ENCODE measurements at regions not wholly inside any gene's neighbourhood (a gene's known extent, or its start where the extent isn't known, plus 50 kb on each side); places are given as distances from the start of the nearest gene placed in this dataset.

DNA sequence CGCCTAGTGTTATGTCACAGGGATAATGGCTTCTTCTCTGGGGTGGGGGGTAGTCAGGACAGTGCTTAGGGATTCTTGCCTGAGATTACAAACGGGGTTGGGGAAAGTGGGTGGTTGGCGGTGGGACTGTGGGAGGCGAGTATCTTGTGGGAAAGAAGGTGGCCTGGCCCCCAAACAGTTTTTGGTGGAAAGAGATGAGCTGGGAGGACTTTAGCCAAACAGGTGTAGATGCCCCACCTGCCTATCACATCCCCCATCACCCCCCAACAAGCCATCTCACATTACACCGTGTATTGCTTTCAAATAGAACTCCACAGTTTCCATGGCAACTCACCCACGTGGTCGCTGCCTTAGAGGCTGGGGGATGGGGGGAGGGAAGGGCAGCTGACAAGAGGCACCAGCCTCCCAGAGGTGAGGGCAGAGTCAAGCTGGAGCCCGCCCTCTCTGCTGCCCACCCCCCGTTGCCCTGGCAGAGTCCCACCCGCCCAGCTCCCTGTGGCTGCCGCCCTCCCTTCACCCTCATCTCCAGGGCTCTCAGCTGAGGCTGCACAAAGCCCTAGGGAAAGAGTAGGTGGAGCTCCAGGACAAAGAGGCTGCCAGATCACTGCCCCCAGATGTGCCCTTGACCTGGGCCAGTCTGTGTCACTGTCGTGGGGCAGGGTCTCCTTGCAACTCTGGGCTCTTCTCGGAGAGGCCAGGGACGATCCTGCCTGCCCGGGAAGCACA, 98.3 kb downstream of the LRRC74A start:
- no peaks in the 10 kb centered on the region for H3K9me3 ChIP-seq (ENCODE audit: control insufficient read depth in 2 of 2, low read length in 2 of 2)
- no peak overlapping the region for H3K27ac ChIP-seq (ENCODE audit: low read length)
- no peak overlapping the region for H3K4me3 ChIP-seq (ENCODE audit: low read length in 2 of 2)
- H3K36me3 ChIP-seq (ENCODE audit: control insufficient read depth in 2 of 2, insufficient read depth in 2 of 2, low read length in 2 of 2), result no peaks in the 10 kb centered on the region
- H3K9ac ChIP-seq (ENCODE audit: low read length in 2 of 2), result no peak overlapping the region
- peaks cover 24% of the 10 kb centered on the region for H3K4me1 ChIP-seq (ENCODE audit: control insufficient read depth, insufficient read depth, low read length)
- H3K27me3 ChIP-seq (ENCODE audit: control insufficient read depth in 1 of 2, insufficient read depth in 2 of 2, low read length in 2 of 2), result no peaks in the 10 kb centered on the region

DNA sequence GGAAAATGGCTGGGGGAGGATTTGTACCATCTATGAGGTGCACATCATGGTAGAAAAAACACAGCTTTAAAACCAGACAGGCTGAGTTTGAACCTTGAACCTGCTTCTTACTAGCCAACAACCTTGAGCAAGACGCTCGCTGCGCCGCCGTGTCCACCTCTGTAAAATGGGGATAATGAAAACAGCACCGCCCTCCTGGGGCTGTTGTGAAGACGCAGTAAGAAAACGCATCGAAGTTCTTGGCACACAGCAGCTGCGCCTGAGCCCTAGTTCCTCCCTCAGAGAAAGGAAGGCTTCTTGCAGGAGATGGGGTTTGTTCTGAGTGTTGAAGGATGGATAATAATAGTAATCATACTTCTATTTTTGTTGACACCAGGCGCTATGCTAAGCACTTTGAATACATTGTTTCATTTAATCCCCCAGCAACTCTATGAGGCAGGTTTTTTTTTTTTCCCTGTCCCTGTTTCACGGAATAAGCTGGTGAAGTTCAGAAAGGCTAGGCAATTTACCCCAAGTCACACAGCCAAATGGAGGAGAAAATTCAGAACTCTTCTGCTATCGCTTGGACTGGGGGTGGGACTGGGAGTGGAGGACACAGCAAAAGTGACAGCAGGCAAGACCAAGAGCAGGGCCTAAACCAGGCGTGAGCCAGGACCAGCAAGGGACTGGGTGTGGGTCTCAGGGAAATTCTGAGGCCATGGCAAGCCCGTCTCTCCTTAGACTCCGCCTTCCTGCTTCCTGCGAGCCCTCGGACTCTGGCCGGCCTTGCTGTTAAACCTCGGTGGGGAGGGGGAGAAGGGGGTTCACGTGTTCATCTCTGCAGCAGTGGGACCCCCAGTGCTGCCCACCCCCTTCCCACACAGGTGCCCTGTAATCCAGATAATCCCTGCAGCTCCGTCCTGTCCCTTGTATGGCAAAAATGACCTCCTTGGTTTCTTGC, 97.5 kb downstream of the LRRC74A start:
- Histone ChIP-seq H3K27ac (ENCODE audit: low read length) (no peak overlapping the region), H3K4me1 (ENCODE audit: control insufficient read depth, insufficient read depth, low read length) (peaks cover 32% of the 10 kb centered on the region), H3K9ac (ENCODE audit: low read length in 2 of 2) (no peak overlapping the region), H3K36me3 (ENCODE audit: control insufficient read depth in 2 of 2, insufficient read depth in 2 of 2, low read length in 2 of 2) (no peaks in the 10 kb centered on the region), H3K27me3 (ENCODE audit: control insufficient read depth in 1 of 2, insufficient read depth in 2 of 2, low read length in 2 of 2) (no peaks in the 10 kb centered on the region), H3K9me3 (ENCODE audit: control insufficient read depth in 2 of 2, low read length in 2 of 2) (no peaks in the 10 kb centered on the region), H3K4me3 (ENCODE audit: low read length in 2 of 2) (no peak overlapping the region)

DNA sequence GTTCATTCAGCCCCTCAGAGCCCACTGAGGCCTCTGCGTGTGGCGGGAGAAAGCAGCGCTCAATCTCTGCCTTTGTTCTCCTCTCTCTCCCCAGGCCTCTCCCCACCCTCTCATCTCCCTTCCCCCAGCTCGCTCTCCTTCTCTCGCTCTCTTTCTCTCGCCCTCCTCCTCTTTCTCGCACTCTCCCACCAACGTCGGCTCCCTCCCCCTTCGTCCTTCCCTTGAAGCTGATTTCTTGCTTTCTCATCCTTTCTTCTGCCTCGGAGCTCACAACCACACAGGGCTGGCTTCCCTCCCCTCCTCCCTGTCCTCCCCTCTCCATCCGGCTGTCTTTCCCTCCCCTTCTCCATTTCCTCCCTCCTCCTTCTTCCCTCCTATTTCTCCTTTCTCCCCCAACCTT, 96.4 kb downstream of the LRRC74A start:
- H3K36me3 ChIP-seq (ENCODE audit: control insufficient read depth in 2 of 2, insufficient read depth in 2 of 2, low read length in 2 of 2), result no peaks in the 10 kb centered on the region
- no peaks in the 10 kb centered on the region for H3K9me3 ChIP-seq (ENCODE audit: control insufficient read depth in 2 of 2, low read length in 2 of 2)
- H3K4me3 ChIP-seq (ENCODE audit: low read length in 2 of 2), result no peak overlapping the region
- peaks cover 38% of the 10 kb centered on the region for H3K4me1 ChIP-seq (ENCODE audit: control insufficient read depth, insufficient read depth, low read length)
- H3K27me3 ChIP-seq (ENCODE audit: control insufficient read depth in 1 of 2, insufficient read depth in 2 of 2, low read length in 2 of 2), result no peaks in the 10 kb centered on the region
- H3K9ac ChIP-seq (ENCODE audit: low read length in 2 of 2), result no peak overlapping the region
- no peak overlapping the region for H3K27ac ChIP-seq (ENCODE audit: low read length)

DNA sequence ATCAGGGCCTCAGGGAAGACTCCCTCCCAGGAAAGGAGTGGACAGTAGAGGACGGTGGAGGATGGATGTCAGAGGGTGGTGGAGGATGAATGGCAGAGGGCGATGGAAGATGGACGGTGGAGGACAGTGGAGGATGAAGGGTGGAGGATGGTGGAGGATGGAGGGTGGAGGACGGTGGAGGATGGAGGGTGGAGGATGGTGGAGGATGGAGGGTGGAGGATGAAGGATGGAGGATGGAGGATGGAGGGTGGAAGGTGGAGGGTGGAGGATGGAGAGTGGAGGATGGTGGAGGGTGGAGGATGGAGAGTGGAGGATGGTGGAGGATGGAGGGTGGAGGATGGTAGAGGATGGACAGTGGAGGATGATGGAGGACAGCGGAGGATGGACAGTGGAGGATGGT, 95.9 kb downstream of the LRRC74A start:
- Histone ChIP-seq H3K27ac (ENCODE audit: low read length) (no peak overlapping the region), H3K9ac (ENCODE audit: low read length in 2 of 2) (no peak overlapping the region), H3K9me3 (ENCODE audit: control insufficient read depth in 2 of 2, low read length in 2 of 2) (no peaks in the 10 kb centered on the region), H3K27me3 (ENCODE audit: control insufficient read depth in 1 of 2, insufficient read depth in 2 of 2, low read length in 2 of 2) (no peaks in the 10 kb centered on the region), H3K4me3 (ENCODE audit: low read length in 2 of 2) (no peak overlapping the region), H3K36me3 (ENCODE audit: control insufficient read depth in 2 of 2, insufficient read depth in 2 of 2, low read length in 2 of 2) (no peaks in the 10 kb centered on the region), H3K4me1 (ENCODE audit: control insufficient read depth, insufficient read depth, low read length) (peaks cover 43% of the 10 kb centered on the region)

DNA sequence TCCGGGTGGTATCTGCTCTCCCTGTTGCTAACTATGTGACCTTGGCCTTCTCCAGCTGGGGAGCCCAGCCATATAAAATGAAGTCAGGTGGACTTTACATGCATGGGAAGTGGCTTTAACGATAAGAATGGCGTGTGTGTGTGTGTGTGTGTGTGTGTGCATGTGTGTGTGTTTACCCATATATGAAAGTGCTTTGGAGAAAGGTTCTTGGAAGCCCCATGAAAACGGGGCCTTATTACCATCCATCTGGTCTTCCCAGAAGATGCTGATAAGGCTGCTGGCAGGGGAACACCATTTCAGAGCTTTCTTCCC, 94.8 kb downstream of the LRRC74A start:
- H3K27me3 ChIP-seq (ENCODE audit: control insufficient read depth in 1 of 2, insufficient read depth in 2 of 2, low read length in 2 of 2), result no peaks in the 10 kb centered on the region
- H3K27ac ChIP-seq (ENCODE audit: low read length), result no peak overlapping the region
- no peaks in the 10 kb centered on the region for H3K36me3 ChIP-seq (ENCODE audit: control insufficient read depth in 2 of 2, insufficient read depth in 2 of 2, low read length in 2 of 2)
- H3K4me1 ChIP-seq (ENCODE audit: control insufficient read depth, insufficient read depth, low read length), result peaks cover 43% of the 10 kb centered on the region
- no peak overlapping the region for H3K4me3 ChIP-seq (ENCODE audit: low read length in 2 of 2)
- no peaks in the 10 kb centered on the region for H3K9me3 ChIP-seq (ENCODE audit: control insufficient read depth in 2 of 2, low read length in 2 of 2)
- no peak overlapping the region for H3K9ac ChIP-seq (ENCODE audit: low read length in 2 of 2)

DNA sequence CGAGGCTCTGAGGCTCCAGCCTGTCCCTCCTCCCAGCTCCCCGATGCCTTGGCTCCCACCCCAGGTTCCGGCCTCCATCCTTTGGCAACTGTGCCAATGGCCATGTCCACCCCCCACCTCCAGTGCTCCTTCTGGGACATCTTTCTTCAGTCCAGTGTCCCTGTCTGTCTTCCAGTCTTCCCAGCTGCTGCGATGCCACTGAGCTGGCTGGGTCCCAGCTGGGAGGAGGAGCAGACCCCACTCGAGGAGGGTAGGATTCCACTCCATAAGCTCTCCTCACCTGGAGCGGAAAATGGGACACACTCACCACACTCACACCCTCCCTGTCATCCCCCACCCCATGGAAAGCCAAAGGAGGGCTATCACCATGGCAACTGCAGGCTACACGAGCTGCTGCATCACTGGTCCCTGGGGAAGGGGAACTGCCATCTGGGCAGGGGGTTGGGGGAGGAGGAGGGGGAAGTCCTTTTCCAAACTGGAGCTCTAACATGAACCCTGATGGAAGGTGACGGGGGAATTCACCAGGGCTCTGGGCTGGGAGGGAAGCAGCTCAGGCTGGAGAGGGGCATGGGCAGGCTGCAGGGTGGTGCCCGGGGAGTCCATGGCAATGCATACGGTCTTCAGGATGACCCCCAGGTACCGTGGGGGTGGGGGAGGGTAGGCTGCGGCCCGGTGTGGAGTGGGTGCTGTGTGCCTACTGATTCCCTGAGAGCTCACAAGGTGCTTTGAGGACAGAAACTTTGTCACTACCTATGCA, 94.3 kb downstream of the LRRC74A start:
- Histone ChIP-seq H3K9ac (ENCODE audit: low read length in 2 of 2) (no peak overlapping the region), H3K27ac (ENCODE audit: low read length) (peak overlapping the region; percentile 99), H3K4me1 (ENCODE audit: control insufficient read depth, insufficient read depth, low read length) (peaks cover 43% of the 10 kb centered on the region), H3K4me3 (ENCODE audit: low read length in 2 of 2) (peak overlapping the region; percentile 8 to 9), H3K27me3 (ENCODE audit: control insufficient read depth in 1 of 2, insufficient read depth in 2 of 2, low read length in 2 of 2) (no peaks in the 10 kb centered on the region), H3K36me3 (ENCODE audit: control insufficient read depth in 2 of 2, insufficient read depth in 2 of 2, low read length in 2 of 2) (no peaks in the 10 kb centered on the region), H3K9me3 (ENCODE audit: control insufficient read depth in 2 of 2, low read length in 2 of 2) (no peaks in the 10 kb centered on the region)

DNA sequence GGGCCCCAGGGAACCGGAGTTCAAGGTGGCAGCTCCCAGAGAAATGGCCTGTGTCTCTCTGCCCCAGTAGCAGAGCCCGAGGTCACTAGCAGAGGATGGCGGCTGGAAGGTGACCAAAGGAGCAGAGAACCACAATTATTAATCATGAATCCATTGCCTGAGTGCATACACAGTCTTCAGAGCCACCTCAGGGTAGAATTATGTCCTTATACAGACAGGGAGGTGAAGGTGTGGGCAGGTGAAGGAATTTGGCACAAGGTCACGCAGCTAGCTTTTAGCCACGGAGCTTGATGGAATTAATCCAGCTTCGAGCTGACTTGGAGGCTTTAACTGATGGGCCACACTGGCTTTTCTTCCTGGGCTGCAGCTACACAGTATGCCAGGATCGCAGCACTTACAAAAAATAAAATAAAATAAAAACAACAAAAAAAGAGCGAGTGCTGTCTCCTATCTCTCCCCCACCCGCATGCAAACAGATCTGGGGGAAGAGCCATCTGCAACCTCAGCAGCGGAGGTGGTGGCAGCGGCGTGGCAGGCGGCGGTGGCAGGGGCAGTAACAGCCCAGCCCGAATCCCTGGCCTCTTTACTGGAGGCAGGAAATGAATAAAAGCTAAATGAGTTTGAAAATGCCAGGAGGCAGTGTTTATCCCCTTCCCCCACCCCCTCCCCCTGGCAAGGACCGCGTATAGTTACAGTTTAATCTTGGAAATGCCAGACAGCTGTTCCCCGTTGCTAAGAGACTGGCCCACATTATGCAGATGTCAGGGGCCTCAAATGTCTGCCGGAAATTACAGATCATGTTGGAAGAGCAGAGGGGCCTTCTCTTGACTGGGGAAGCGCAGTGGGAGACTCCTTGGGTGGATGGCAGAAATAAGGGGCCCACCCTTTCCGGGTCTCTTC, 93.5 kb downstream of the LRRC74A start:
- no peaks in the 10 kb centered on the region for H3K9me3 ChIP-seq (ENCODE audit: control insufficient read depth in 2 of 2, low read length in 2 of 2)
- no peaks in the 10 kb centered on the region for H3K36me3 ChIP-seq (ENCODE audit: control insufficient read depth in 2 of 2, insufficient read depth in 2 of 2, low read length in 2 of 2)
- H3K4me1 ChIP-seq (ENCODE audit: control insufficient read depth, insufficient read depth, low read length), result peaks cover 43% of the 10 kb centered on the region
- peak overlapping the region; percentile 9 to 65 for H3K4me3 ChIP-seq (ENCODE audit: low read length in 2 of 2)
- no peaks in the 10 kb centered on the region for H3K27me3 ChIP-seq (ENCODE audit: control insufficient read depth in 1 of 2, insufficient read depth in 2 of 2, low read length in 2 of 2)
- H3K9ac ChIP-seq (ENCODE audit: low read length in 2 of 2), result peak overlapping the region; percentile 61 to 76
- peak overlapping the region; percentile 99 for H3K27ac ChIP-seq (ENCODE audit: low read length)
